ENCODE measurements at regions not wholly inside any gene's neighbourhood (a gene's known extent, or its start where the extent isn't known, plus 50 kb on each side); places are given as distances from the start of the nearest gene placed in this dataset.

DNA sequence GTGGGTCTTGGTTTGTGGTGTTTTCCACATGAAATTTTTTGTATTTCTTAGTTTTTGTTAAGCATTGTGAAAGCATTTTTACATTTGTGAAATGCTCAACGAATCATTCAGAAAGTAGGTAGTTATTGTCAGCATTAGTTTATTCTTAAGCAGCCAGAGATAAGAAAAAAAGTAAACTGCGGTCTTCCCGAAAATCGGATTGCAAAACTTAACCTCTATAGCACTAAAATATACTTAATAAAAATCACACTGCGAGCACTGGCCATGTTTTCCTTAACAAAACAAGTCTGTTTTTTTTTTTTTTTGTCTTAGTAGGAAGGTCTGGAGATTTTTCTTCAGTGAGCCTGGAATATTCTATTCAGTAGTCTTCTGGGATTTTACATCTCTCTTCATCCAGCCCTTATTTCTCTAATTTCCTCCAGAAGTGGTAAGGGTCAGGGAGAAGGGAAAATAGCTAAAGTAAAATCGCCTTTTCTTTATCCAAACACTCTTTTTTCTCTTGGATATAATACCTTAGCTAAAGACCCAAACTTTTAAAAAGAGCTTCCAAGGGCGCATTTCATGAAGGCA, 289.9 kb downstream of the DMAC1 start:
- no peaks in the 10 kb centered on the region for H3K9me3 ChIP-seq (ENCODE audit: control insufficient read depth in 2 of 3, insufficient read depth in 1 of 3, low read length in 3 of 3)
- no peaks in the 10 kb centered on the region for H3K4me1 ChIP-seq (ENCODE audit: control insufficient read depth in 2 of 3, insufficient read depth in 2 of 3, low read depth in 1 of 3, low read length in 3 of 3)
- TF ChIP-seq, protein P1, sequence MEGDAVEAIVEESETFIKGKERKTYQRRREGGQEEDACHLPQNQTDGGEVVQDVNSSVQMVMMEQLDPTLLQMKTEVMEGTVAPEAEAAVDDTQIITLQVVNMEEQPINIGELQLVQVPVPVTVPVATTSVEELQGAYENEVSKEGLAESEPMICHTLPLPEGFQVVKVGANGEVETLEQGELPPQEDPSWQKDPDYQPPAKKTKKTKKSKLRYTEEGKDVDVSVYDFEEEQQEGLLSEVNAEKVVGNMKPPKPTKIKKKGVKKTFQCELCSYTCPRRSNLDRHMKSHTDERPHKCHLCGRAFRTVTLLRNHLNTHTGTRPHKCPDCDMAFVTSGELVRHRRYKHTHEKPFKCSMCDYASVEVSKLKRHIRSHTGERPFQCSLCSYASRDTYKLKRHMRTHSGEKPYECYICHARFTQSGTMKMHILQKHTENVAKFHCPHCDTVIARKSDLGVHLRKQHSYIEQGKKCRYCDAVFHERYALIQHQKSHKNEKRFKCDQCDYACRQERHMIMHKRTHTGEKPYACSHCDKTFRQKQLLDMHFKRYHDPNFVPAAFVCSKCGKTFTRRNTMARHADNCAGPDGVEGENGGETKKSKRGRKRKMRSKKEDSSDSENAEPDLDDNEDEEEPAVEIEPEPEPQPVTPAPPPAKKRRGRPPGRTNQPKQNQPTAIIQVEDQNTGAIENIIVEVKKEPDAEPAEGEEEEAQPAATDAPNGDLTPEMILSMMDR (IDR thresholded peaks at IDR 0.05; ENCODE audit: borderline replicate concordance, extremely low read depth, insufficient read depth) = no peak
- H3K36me3 ChIP-seq (ENCODE audit: control insufficient read depth in 2 of 3, insufficient read depth in 3 of 3, low read length in 3 of 3) = no peaks in the 10 kb centered on the region
- intact Hi-C loops (cut with DNase I) = no loop called here
- H3K9ac ChIP-seq (ENCODE audit: low read length in 3 of 3) = no peak overlapping the region
- H3K4me3 ChIP-seq (ENCODE audit: low read length in 3 of 3) = no peak overlapping the region
- FAIRE-seq = no peak
- DNase-seq = no peak
- no peak overlapping the region for H3K27ac ChIP-seq (ENCODE audit: low read depth in 2 of 2, low read length in 2 of 2)
- H3K27me3 ChIP-seq (ENCODE audit: control insufficient read depth, insufficient read depth, low read length) = no peaks in the 10 kb centered on the region

DNA sequence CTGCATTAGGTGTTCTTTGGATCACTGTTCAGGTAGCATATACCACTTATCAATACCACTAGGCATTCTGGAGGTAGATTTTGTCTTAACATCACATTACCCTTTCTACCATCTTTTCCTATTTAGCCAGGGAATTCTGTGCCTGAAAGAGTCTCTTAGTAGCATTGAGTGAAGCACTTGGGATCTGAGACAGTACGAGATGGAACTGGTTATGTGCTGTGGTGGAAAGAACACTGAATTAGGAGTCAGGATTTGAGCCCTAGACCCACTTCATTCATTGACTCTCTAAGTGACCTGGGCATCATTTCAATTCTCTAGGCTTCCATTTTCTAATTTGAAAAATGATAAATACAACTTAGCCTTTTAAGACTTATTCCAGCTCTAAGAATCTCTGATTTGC, 291.1 kb downstream of the DMAC1 start:
- H3K4me3 ChIP-seq (ENCODE audit: low read length in 3 of 3) = no peak overlapping the region
- H3K27me3 ChIP-seq (ENCODE audit: control insufficient read depth, insufficient read depth, low read length) = no peaks in the 10 kb centered on the region
- H3K9ac ChIP-seq (ENCODE audit: low read length in 3 of 3) = no peak overlapping the region
- no peak overlapping the region for H3K27ac ChIP-seq (ENCODE audit: low read depth in 2 of 2, low read length in 2 of 2)
- no peaks in the 10 kb centered on the region for H3K9me3 ChIP-seq (ENCODE audit: control insufficient read depth in 2 of 3, insufficient read depth in 1 of 3, low read length in 3 of 3)
- TF ChIP-seq, protein P1 (IDR thresholded peaks at IDR 0.05; ENCODE audit: borderline replicate concordance, extremely low read depth, insufficient read depth) = no peak
- DNase-seq (no peak), FAIRE-seq (no peak)
- H3K4me1 ChIP-seq (ENCODE audit: control insufficient read depth in 2 of 3, insufficient read depth in 2 of 3, low read depth in 1 of 3, low read length in 3 of 3) = no peaks in the 10 kb centered on the region
- intact Hi-C loops (cut with DNase I) = no loop called here
- no peaks in the 10 kb centered on the region for H3K36me3 ChIP-seq (ENCODE audit: control insufficient read depth in 2 of 3, insufficient read depth in 3 of 3, low read length in 3 of 3)

DNA sequence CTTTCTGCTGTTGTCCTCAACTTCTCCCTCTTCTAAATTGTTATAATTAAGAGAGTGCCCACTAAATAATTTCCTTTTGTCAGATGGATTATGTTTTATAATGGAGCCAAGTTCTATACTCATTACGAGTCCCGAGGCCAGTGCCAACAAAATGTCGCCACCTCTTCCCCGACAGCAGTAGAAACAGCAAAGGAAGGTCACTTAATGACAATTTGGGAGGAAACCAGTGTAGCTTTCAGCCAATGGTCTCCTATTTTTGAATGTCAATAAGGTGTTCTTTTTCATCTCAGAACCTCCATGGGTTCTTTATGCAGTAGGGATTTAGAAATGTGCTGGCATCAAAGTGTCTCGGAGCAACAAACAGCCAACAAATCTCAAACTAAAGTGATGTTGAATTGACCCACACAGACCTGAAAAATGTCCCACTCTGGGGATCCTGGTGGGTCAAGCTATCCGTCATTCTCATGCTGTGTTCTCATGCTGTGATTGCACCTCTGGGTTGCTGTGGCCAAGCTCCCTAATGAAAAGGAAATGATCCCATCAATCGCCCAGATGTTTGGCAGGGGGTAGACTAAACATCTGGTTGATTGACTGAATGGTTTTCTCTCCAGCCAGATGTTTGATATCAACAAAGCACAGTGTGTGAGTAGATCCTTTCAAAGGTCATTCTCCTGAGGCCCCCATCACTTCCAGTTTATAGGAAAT, 291.9 kb downstream of the DMAC1 start:
- intact Hi-C loops (cut with DNase I) = no loop called here
- Histone ChIP-seq H3K4me1 (ENCODE audit: control insufficient read depth in 2 of 3, insufficient read depth in 2 of 3, low read depth in 1 of 3, low read length in 3 of 3) (no peaks in the 10 kb centered on the region), H3K27ac (ENCODE audit: low read depth in 2 of 2, low read length in 2 of 2) (no peak overlapping the region), H3K9me3 (ENCODE audit: control insufficient read depth in 2 of 3, insufficient read depth in 1 of 3, low read length in 3 of 3) (no peaks in the 10 kb centered on the region), H3K36me3 (ENCODE audit: control insufficient read depth in 2 of 3, insufficient read depth in 3 of 3, low read length in 3 of 3) (no peaks in the 10 kb centered on the region), H3K9ac (ENCODE audit: low read length in 3 of 3) (no peak overlapping the region), H3K4me3 (ENCODE audit: low read length in 3 of 3) (no peak overlapping the region), H3K27me3 (ENCODE audit: control insufficient read depth, insufficient read depth, low read length) (no peaks in the 10 kb centered on the region)
- FAIRE-seq = no peak
- DNase-seq = no peak
- TF ChIP-seq, protein P1 (IDR thresholded peaks at IDR 0.05; ENCODE audit: borderline replicate concordance, extremely low read depth, insufficient read depth) = no peak
